Small intestine (tissue), 7 donors: ENCODE measurements at regions not wholly inside any gene's neighbourhood (a gene's known extent, or its start where the extent isn't known, plus 50 kb on each side); places are given as distances from the start of the nearest gene placed in this dataset.
A peak's percentile ranks its signal among the peaks of the same experiment; 100 is the strongest.
"Not testable (repeated sequence)": the region's sequence is repeated elsewhere in the genome, so short reads cannot be mapped to it uniquely, and the experiment has no call there.

Source experiments
- DNase-seq, 2 donors: peaks; one replicate each; pipeline versions ENCODE4 v3.0.0 to v3.0.0-alpha.2; 2013
- FAIRE-seq: peaks from 2 replicates; lab custom pipeline; 2012; peaks lifted over from hg19 to GRCh38; lab: Jason Lieb, UNC
- H3K27ac ChIP-seq, 3 donors: one replicate each; pipeline ENCODE4 v1.5.1; 2013; ENCODE audit warnings: low read length in 2 of 3, mild to moderate bottlenecking in 2 of 3, control low read depth in 1 of 3, inconsistent platforms in 1 of 3, low read depth in 1 of 3, moderate library complexity in 1 of 3
- H3K27me3 ChIP-seq, 3 donors: one replicate each; pipeline ENCODE4 v1.6.1; 2013; ENCODE audit warnings: low read length in 3 of 3, inconsistent platforms in 1 of 3; ENCODE audit not compliant: control insufficient read depth in 3 of 3, insufficient read depth in 3 of 3
- H3K36me3 ChIP-seq, 3 donors: one replicate each; pipeline ENCODE4 v1.6.1; 2013; ENCODE audit warnings: low read length in 3 of 3, inconsistent platforms in 1 of 3, low read depth in 1 of 3, mild to moderate bottlenecking in 1 of 3, moderate library complexity in 1 of 3; ENCODE audit not compliant: control insufficient read depth in 3 of 3, insufficient read depth in 2 of 3
- H3K4me1 ChIP-seq, 3 donors: one replicate each; pipeline ENCODE4 v1.6.1; 2013; ENCODE audit warnings: low read length in 2 of 3, inconsistent platforms in 1 of 3, low read depth in 1 of 3, mild to moderate bottlenecking in 1 of 3, moderate library complexity in 1 of 3; ENCODE audit not compliant: control insufficient read depth in 3 of 3, insufficient read depth in 2 of 3
- H3K4me3 ChIP-seq, 3 donors: one replicate each; pipeline ENCODE4 v1.5.1; 2013; ENCODE audit warnings: low read length in 3 of 3, control low read depth in 1 of 3, inconsistent platforms in 1 of 3, low read depth in 1 of 3, mild to moderate bottlenecking in 1 of 3, moderate library complexity in 1 of 3
- H3K9me3 ChIP-seq, 2 donors: one replicate each; pipeline ENCODE4 v1.6.1; 2013; ENCODE audit warnings: low read depth in 1 of 2, low read length in 1 of 2; ENCODE audit not compliant: control insufficient read depth in 2 of 2, insufficient read depth in 1 of 2
- WGBS, 3 donors: extraction: QIAGEN DNeasy Blood & Tissue Kit; methylation state at CpG; one replicate each; pipeline ENCODE4 v1.1.7; 2013; 5-methylcytosine and 5-hydroxymethylcytosine counted together
- donor health status: healthy with polysubstance abuse.
- donor health status: control.
- donor health status: control.
- donor health status: Bipolar disorder and iron deficiency.
- donor health status: healthy.

DNA sequence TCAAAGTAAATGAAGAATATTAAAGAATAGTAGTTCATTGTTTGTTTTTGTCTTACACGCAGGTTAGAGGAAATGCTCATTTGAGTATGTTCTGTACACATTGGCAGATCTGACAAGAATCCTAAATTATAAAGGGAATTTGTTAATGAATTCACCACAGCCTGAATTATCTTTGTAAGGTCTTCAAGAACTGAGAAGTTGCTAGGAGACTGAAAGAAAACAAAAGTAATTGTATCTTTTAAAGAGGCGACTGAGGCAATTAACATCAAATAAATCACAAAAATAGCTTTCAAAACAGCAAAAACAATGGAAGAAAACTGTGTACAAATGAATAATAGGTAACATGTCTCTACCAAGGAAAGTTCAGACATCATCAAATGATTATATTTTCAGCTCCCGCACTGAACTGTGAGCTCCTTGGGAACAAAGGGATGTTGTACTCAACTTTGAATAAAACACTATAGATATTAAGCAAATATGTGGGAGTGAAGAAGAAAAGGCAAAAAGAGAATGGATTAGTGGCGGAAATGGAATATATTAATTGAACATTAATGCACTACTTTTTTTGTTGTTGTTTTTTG lies 51.7 kb upstream of the ATIC start:
- no peak overlapping the region for H3K27ac ChIP-seq
- FAIRE-seq (no peak), DNase-seq (no peak)
- H3K27me3 ChIP-seq = no peaks in the 10 kb centered on the region
- no peaks in the 10 kb centered on the region for H3K9me3 ChIP-seq
- no peak overlapping the region for H3K4me3 ChIP-seq
- no peaks in the 10 kb centered on the region for H3K4me1 ChIP-seq
- no peaks in the 10 kb centered on the region for H3K36me3 ChIP-seq
- 52 to 58% (median 54%) methylated on average over 4 of the region's 4 CpGs for WGBS, 3 donors

DNA sequence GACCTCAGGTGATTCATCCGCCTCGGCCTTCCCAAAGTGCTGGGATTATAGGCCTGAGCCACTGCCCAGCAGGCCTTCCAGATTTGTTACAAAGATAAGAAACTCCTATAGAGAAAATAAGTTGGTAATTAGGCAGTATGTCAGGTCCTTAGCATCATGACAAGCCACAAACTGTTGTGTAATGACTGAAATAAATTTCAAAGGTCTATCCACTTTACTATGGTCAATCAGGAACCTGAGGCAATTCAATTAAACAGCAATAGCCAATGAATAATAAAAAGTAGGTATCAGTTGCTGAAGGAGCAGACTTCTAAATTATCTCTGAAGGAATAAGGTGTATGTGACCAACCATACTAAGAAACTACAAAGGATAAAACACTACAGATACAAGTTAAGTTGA lies 62.4 kb upstream of the ATIC start:
- no peaks in the 10 kb centered on the region for H3K36me3 ChIP-seq
- H3K27ac ChIP-seq = peak overlapping the region in 1 of 3 donors; percentile 11
- FAIRE-seq = no peak
- DNase-seq = peak in 1 of 2 donors; percentile 60
- 84 to 95% (median 87%) methylated on average over 2 of the region's 2 CpGs for WGBS, 3 donors
- no peak overlapping the region for H3K4me3 ChIP-seq
- H3K4me1 ChIP-seq = no peaks in the 10 kb centered on the region
- no peaks in the 10 kb centered on the region for H3K9me3 ChIP-seq
- H3K27me3 ChIP-seq = no peaks in the 10 kb centered on the region

DNA sequence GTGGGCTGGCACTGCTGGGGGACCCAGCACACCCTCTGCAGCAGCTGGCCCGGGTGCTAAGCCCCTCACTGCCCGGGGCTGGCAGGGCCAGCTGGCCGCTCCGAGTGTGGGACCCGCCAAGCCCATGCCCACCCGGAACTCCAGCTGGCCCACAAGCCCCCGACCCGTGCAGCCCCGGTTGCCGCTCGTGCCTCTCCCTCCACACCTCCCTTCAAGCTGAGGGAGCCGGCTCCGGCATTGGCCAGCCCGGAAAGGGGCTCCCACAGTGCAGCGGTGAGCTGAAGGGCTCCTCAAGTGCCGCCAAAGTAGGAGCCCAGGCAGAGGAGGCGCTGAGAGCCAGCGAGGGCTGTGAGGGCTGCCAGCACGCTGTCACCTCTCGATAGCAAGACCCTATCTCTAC lies 65.9 kb upstream of the ATIC start:
- not testable (repeated sequence) for H3K27ac ChIP-seq, H3K4me1 ChIP-seq, H3K4me3 ChIP-seq, FAIRE-seq, DNase-seq, H3K9me3 ChIP-seq, H3K27me3 ChIP-seq, H3K36me3 ChIP-seq
- 92 to 96% (median 94%) methylated on average over 18 to 20 of the region's 20 CpGs for WGBS, 3 donors

DNA sequence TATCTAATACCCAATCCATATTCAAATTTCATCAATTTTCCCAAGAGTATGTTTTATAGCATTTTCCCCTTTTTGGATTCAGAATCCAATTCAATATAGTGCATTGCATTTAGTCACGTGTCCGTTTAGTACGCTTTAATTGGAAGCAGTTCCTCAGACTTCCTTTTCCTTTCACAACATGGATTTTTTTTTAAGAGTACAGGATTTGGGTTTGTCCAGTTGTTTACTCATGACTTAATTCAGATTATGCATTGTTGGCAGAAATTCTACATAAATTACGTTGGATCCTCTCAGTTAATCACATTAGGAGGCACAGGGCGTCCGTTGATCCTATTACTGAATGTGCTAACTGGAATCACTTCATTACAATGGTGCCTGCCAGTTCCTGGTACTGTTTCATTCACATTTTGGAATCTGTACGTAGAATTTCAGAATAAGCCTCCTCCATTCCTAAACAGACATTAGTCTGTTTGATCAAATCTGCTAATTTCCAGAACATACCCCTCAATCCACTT lies 70.0 kb upstream of the ATIC start:
- no peak overlapping the region for H3K4me3 ChIP-seq
- H3K27ac ChIP-seq = no peak overlapping the region
- no peak for DNase-seq
- no peaks in the 10 kb centered on the region for H3K27me3 ChIP-seq
- H3K36me3 ChIP-seq = no peaks in the 10 kb centered on the region
- no peaks in the 10 kb centered on the region for H3K9me3 ChIP-seq
- H3K4me1 ChIP-seq = no peaks in the 10 kb centered on the region
- 58 to 70% (median 62%) methylated on average over 7 of the region's 7 CpGs for WGBS, 3 donors
- FAIRE-seq = no peak

DNA sequence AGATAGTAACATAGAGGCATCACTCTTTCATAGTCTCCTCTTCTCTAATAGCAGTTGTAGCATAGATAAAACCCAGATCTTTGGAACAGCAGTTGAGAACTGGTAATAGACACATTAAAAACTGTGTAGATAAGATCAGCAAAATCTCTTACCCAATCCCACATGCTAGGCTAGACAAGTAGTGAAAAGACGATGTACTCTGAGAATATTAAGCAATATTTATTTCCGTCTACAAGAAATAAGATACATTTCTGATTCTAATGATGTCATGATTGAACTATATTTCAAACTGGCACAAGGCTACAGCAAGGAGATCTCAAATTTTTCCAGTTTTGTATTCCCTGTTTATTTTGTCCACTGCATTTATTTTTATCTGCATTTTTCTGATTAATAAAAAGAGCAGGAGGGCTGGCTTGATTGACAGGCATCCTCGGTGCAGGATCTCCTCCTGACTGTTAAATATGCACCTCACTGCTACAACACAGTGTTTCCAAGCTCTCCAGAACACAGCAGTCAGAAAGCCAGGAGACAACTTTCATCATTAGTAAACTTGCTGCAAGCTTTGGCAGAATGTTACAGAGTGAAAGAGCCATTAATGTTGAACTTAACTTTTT lies 73.3 kb upstream of the ATIC start:
- no peak for DNase-seq
- Histone ChIP-seq H3K4me3 (no peak overlapping the region), H3K4me1 (no peaks in the 10 kb centered on the region), H3K27me3 (no peaks in the 10 kb centered on the region), H3K36me3 (no peaks in the 10 kb centered on the region), H3K9me3 (no peaks in the 10 kb centered on the region), H3K27ac (no peak overlapping the region)
- FAIRE-seq = no peak
- 20 to 36% (median 26%) methylated on average over 3 of the region's 3 CpGs for WGBS, 3 donors

DNA sequence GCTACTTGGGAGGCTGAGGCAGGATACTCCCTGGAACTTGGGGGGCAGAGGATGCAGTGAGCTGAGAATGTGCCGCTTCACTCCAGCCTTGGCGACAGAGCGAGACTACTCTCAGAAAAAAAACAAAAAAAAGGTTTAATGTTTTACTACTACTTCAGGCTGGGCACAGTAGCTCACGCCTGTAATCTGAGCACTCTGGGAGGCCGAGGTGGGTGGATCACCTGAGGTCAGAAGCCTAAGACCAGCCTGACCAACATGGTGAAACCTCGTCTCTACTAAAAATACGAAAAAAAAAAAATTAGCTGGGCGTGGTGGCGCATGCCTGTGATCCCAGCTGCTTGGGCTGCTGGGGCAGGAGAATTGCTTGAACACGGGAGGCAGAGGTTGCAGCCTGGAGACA lies 75.7 kb upstream of the ATIC start:
- H3K27me3 ChIP-seq = no peaks in the 10 kb centered on the region
- DNase-seq (no peak), FAIRE-seq (no peak)
- no peak overlapping the region for H3K27ac ChIP-seq
- H3K4me3 ChIP-seq = no peak overlapping the region
- WGBS, 3 donors = 69 to 80% (median 71%) methylated on average over 10 of the region's 10 CpGs
- no peaks in the 10 kb centered on the region for H3K4me1 ChIP-seq
- no peaks in the 10 kb centered on the region for H3K36me3 ChIP-seq
- H3K9me3 ChIP-seq = no peaks in the 10 kb centered on the region

DNA sequence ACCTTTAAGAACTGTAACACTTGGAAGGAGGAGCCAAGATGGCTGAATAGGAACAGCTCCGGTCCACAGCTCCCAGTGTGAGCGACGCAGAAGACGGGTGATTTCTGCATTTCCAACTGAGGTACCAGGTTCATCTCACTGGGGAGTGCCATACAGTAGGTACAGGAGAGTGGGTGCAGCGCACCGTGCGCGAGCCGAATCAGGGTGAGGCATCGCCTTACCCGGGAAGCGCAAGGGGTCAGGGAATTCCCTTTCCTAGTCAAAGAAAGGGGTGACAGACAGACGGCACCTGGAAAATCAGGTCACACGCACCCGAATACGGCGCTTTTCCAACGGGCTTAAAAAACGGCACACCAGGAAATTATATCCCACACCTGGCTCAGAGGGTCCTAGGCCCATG lies 81.8 kb upstream of the ABCA12 start:
- not testable (repeated sequence) for H3K9me3 ChIP-seq, H3K27ac ChIP-seq, FAIRE-seq, H3K4me1 ChIP-seq, H3K36me3 ChIP-seq, DNase-seq, H3K27me3 ChIP-seq, H3K4me3 ChIP-seq
- 91 to 95% (median 93%) methylated on average over 19 of the region's 19 CpGs for WGBS, 3 donors

DNA sequence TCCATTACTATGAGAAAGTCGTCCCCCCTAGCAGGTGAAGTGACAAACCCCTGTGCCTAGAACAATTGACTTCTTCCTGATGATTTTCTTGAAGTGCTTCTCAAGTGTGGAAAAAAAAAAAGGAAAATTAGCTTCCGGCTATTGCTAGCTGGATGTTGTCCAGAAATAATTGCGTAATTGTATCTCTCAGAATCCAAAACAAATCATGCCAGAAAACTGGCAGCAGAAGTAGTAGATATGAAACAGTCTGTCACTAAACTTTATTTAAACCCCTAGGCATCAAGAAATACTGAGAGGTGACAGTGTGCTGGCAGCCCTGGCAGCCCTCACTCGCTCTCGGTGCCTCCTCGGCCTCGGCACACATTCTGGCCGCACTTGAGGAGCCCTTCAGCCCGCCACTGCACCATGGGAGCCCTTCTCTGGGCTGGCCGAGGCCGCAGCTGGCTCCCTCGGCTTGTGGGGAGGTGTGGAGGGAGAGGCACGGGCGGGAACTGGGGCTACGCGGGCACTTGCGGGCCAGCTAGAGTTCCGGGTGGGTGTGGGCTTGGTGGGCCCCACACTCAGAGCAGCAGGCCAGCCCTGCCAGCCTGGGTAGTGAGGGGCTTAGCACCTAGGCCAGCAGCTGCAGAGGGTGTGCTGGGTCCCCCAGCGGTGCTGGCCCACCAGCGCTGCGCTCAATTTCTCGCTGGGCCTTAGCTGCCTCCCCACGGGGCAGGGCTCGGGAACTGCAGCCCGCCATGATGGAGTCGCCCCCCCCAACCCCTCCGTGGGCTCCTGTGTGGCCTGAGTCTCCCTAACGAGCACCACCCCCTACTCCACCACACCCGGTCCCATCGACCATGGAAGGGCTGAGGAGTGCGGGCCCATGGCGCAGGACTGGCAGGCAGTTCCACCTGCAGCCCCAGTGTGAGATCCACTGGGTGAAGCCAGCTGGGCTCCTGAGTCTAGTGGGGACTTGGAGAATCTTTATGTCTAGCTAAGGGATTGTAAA lies 80.5 kb upstream of the ABCA12 start:
- Histone ChIP-seq H3K9me3 (peaks cover 0 to 8% of the 10 kb centered on the region in 2 donors), H3K4me3 (no peak overlapping the region), H3K27me3 (no peaks in the 10 kb centered on the region), H3K27ac (no peak overlapping the region), H3K4me1 (no peaks in the 10 kb centered on the region), H3K36me3 (no peaks in the 10 kb centered on the region)
- DNase-seq (no peak), FAIRE-seq (no peak)
- 79 to 86% (median 85%) methylated on average over 28 to 32 of the region's 32 CpGs for WGBS, 3 donors
